NCI-H2107 treated with DMSO at 0.1 percent for 48 hours (cell line): ENCODE measurements at regions not wholly inside any gene's neighbourhood (a gene's known extent, or its start where the extent isn't known, plus 50 kb on each side); places are given as distances from the start of the nearest gene placed in this dataset.
"Not testable (repeated sequence)": the region's sequence is repeated elsewhere in the genome, so short reads cannot be mapped to it uniquely, and the experiment has no call there.

Experiments used
- DNase-seq: peaks from one replicate; lab custom pipeline; 2025; ENCODE audit not compliant: unreplicated experiment; lab: John Stamatoyannopoulos, UW

DNA sequence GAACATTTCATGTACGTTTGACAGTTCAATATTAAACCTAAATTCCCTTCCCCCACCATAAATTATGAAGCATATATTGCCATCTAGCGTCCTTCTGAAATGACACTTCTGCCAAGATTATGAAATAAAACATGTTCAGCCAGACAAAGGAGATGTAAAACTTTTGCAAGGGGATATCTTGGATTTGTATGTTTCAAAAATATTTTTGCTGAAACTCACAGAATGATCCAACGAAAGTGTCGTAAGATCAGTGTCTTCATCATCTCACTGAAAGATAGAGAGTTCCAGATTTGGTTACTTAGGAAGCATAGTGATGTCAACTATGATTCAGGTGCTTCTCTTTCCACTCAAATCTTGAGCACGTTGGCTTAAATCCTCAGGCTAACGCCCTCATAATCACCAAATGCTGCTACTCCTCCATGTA is 904.3 kb downstream of the XPNPEP1 start:
- DNase-seq, result no peak

DNA sequence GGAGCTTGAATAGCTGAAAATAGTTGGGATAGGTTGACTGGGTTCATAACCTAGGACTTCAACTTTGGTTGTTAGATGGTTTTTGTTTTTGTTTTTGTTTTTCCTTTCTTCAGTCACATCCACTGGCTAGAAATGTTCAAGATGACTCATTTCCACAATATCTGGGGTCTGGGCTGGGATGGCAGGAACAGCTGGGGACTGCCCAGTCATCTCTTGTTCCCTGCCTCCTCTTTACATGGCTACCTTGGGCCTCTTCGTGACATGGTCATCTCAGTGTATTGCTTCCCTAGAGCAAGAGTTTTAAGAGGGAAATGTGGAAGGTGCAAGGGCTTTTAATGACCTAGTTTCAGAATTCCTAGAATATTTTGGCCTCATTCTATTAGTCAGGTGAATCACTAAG is 915.8 kb downstream of the XPNPEP1 start:
- no peak for DNase-seq

DNA sequence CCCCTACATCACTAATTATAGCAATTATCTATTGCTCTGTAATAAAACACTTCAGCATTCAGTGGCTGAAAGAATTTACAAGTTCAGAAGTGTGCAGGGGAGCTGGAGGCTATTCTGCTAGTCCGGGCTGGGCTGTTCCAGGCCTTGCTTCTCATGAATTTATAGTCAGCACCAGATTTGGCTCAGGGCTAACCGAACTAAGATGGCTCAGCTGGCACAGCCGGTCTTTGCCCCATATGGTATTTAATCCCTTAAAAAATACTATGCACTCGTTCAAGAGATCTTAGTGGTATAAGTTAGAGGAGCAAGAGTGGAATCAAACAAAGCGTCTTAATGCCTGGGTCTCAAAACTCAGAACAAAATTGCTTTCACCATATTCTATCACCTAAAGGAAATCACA is 932.9 kb downstream of the XPNPEP1 start:
- DNase-seq, result no peak

DNA sequence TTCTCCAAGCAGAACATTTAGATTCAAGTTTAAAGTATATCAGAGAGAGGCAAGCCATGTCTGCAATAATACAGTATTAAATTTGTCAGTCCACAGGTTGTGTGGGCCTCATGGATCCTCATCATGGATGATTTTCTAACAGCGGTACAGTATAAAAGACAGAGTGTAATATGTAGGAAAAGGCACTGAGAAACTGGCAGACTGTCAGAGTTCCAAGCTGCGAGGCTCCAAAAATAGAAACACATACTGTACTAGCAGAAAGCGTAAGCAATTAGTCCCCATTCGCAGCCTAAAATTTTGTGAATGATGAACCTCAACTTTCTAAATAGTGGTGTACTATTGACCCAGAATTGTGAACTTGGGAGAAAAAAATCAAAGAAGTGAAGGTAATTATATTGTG is 933.3 kb downstream of the XPNPEP1 start:
- no peak for DNase-seq

DNA sequence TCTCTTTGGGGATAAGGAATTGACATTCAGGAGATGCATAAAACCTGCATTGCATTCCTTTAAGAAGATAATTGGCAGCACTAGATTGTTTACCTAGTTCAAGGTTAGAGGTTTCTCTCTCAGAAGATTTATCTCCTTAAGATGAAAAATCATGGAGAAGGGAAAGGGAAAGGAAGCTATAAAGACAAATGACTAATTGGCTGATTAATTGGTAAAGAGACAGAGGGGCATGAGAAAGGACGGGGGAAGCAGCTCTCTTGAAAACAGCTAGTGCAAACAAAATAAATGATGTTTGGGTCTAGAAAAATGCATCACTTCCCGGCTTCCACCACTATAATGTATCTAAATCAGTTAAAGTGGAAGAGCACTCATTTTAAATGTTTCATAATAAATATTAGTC is 941.2 kb downstream of the XPNPEP1 start:
- DNase-seq, result no peak

DNA sequence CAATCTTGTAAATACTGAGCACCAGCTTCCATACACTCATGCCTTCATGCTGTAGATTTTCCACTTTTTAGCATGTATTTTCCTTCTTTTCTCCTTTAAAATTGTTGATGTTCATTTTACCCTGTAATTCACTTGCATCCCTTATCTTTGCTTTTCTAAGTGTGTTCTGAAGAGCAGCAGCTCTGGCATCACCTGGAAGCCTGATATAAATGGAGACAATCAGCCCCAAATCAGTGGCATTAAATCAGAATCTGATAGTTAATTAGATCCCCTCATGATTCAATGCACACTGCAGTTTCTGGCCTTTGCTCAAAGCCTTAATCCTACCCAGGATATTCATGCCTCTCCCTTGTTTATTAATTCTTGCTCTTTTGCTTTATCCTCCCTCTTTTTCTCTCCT is 942.4 kb downstream of the XPNPEP1 start:
- no peak for DNase-seq

DNA sequence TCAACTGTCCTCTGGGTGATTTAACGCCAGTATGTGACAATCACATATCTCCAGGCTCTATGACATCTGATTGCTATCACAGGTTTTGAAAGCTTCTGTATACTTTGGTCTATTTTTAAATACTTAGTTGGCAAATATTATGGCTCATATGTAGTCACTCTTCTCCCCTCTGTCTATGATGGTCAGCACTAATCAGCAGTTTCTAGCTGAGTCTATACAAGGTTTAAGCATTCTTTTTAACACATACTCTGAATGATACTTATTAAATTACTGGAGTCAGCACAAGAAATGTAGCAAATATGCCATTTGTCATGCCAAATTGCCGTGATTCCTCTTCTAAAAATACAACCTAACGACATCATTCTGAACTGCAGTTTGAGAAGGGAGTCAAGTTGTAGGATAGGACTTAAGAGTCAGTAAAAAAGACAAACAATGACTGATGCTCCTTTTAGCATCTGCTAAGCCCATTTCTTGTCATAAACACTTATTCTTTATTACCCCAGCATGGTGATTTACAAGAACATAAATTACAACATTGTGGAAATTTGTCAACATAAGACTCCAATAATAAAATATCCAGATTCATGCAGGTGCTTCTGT is 947.8 kb downstream of the XPNPEP1 start:
- no peak for DNase-seq

DNA sequence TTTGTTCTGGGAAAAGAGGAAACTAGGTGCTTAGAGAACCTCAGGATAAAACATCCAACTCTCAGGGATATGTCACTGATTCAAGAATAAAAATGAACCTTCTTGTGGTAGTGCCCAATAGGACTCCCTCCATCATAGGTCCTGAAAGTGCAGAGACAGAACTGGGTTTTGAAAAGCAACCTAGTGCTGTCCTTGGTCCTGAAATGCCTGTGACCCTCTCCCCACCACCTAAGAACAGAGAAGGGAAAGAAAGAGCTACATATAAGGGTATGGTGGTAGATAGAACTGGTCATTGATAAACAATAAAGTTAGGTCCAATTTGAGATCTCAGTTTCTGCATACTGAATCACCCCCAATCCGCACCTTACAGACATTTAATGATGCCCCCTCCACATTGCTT is 953.3 kb downstream of the XPNPEP1 start:
- no peak for DNase-seq

DNA sequence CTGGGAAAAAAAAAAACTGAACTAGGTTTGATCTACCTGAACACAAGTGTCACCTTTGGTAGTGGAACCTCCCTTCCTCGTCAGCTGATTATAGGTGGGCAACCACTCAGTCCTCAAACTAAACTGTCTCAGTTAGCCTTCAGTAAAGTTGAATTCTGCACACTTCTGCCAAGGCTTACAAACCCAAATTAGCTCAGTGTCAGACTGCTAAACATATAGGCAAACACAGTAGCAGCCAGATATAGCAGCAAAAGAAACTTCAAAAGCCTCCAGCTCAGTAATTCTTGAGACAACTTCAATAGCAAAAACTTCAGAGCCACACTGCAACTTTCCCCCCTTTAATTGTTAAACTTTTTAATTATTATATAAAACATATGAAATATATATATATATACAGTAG is 956.9 kb downstream of the XPNPEP1 start:
- DNase-seq, result no peak

DNA sequence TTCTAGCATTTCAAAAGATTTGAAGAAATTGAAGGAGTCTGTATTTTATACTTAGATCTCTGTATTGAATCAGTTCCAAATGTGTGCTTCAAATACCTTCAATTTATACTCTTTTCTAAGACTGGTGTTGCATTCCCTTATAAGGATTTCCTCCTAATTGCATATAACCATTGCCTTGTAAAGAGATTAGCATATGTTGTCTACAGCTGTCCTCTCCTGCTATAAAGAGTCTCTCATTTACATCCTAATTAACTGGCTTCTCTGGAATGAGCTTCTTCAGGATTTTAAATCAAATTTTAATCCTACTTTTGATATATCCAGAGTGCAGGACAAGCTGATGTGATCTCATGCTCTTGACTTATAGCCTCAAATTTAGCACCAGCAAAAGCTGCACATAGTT is 957.3 kb downstream of the XPNPEP1 start:
- no peak for DNase-seq

DNA sequence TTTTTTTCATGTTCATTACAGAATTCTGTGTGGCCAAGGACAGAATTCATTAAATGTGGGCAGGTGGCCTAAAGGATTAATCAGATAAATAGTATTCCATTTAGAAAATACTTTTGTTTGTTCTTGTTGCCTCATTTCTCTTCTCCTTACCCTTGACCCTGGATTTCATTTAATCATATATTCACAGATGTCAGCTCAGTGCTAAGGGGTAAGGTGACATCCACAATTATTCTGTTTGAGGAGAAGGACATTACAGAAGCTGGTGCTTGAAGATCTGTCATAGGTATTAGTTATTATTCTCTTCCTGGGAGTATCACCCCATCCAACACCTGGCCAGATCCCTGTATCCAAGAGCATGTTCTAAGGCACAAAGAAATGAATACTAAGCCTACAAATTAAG is 961.1 kb downstream of the XPNPEP1 start:
- no peak for DNase-seq

DNA sequence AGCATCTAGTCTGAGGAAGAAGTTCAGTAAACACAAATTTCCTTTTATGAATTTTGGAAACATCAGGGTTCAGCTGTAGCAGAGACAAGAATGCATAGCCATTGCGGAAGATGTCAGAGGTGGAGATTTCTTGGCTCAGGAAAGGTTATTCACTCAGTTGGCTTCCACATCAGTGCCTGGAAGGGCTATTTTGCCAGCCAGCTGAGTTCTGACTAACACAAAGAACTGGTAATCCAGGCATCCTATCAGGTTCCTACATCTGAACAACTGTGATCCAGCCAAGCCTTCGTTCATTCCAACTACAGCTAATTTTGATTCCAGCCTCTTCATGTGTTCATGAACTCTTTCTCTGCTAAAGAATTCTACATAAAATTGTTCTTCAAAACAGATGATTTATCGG is 965.6 kb downstream of the XPNPEP1 start:
- DNase-seq, result no peak

DNA sequence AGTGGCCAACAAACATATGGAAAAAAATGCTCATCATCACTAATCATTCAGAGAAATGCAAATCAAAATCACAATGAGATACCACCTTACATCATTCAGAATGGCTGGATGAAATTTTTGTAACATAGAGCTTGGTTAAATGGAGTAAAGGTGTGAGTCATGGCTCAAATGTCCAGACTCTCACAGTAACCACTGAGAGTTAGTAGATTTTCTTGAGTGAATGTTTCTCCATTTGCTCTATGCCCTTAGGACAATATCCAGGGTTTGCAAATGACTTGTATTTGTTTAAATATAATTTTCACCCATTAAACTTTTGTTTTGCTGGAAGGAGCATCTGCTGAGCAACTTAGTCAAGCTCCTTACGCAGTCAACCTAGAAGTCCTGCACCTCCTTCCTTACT is 967.2 kb downstream of the XPNPEP1 start:
- no peak for DNase-seq

DNA sequence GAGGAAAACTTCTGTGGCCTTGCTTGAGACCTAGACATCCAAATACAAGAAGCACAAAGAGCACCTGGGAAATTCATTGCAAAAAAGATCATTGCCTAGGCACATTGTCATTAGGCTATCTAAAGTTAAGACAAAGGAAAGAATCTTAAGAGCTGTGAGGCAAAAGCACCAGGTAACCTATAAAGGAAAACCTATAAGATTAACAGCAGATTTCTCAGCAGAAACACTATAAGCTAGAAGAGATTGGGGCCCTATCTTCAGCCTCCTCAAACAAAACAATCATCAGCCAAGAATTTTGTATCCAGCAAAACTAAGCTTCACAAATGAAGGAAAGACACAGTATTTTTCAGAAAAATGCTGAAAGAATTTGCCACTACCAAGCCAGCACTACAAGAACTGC is 1003.3 kb downstream of the XPNPEP1 start:
- not testable (repeated sequence) for DNase-seq

DNA sequence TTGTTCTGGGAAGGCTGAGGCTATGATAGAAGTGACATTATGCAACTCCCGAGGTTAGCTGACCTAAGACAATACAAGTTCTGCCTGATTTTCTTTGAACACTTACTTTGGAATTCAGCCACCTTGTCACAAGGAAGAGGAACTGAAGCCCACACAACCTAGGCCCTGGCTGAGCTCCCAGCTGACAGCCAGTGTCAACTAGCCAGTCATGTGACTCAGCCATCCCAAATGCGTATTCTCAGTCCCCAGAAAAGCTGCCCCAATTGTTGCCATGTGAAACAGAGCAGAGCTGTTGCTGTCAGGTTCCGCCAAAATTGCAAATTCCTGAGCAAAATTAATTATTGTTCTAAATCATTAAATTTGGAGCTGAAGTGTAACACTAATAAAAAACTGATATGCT is 1010.0 kb downstream of the XPNPEP1 start:
- no peak for DNase-seq

DNA sequence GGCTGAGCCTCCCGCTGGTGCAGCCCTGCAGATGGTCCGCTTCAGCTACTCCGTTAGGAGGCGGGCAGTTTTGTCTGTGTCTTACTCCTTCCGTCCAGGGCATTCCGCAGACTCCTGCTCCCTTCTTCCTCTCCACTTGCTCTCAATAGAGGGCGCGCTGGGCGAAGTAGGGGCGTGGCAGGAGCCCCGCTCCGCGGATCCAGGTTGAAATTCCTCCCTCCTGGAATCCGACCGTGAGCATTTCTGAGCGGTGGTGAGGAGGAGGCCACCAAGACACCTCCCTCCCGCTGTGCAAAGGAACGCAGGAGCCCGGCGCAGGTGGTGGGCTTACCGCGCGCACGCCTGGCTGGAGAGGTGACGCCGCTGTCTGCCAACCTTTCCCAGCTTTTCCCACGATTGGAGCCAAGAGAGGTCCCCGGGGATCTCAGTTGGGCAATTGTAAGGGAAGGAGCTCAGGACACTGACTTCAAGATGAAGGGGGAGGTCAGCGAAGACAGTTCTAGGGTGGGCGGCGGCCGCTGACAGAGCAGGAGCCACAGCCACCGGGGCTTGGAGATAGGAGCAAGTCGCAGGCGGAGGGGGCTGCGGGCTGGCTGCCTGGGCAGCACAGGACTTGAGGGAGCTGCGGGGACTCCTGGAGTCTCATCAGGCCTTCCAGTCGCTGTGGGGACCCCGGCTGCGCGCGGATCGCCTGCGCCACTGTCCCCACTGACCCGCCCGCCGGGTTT is 1011.3 kb downstream of the XPNPEP1 start:
- DNase-seq, result no peak

DNA sequence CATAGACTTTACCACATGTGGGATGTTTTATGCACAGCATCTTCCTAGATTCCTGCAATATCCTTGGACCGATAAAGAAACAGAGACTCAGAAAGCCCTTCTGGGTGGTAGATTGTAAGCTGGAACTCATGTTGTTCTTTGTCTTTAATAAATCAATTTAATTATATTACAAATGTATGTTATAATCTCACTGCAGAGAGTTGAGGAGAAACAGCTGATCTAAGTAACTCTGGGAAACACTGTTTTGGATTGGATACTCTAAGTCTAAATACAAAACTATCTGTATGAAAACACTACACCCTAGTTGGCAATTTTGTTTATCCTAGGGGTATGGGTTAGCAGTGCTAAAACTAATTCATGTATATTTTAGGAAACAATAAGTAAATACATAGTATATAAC is 1015.2 kb downstream of the XPNPEP1 start:
- DNase-seq, result no peak

DNA sequence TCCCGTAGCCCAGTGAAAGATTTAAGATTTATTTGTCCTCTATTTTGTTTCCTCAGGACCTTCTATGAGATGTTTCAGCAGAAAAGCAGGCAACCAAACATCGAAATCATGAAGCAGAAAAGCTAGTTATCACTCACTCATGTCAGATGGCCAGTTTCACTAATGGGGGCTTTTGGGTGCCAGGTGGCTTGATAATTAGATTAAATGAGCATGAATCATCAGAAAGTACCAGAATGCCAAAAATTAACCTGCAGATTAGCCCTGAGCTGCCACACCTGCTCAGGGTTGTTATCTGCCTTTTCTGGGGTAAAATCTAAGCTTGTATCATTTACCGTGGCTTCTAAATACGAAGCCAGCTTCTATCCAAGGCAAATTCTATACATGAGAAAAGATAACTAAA is 1017.5 kb downstream of the XPNPEP1 start:
- DNase-seq, result no peak

DNA sequence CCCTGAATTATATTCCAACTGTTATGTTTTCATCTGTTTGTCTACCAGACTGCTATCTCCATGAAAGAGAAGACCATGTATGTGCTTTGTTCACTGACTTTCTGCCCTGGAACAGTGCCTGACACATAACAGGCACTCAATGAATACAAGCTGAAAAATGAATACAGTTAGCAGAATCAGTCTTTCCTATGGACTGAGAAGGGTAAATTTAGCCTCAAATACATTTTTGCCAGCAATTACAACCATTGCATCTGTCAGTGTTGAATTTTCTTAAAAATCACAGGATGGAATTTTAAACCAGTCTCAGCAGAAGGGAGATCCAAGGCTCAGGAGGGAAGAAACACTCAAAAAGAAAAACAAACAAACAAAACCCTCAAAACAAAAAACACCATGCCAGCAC is 1018.1 kb downstream of the XPNPEP1 start:
- no peak for DNase-seq

DNA sequence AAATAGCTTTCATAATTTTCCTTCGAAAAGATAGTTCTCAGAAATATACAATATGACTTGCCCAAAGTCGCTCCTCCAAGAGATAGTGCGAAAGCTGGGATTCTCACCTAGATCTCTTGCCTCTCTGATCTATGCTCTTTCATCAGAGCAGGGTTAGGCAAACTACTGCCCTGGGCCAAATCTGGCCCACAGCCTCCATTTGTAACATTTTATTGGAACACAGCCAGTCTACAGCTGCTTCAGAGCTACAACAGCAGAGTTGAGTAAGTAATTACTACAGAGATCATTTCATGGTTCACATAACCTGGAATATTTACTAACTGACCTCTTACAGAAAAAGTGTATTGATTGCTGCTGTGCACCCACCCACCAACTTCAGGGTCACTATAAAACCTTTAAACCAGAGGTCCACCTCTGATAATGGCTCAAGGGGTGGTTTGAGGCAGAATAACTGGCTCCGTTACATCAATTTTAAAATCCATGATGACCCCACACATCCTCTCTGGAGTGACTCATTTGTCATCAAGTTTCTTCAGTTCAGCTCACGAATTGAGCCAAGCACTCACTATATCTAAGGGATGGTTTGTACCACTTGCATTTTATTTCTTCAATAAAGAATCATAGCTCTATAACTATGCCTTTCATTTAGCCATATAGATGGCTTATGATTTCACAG is 1019.0 kb downstream of the XPNPEP1 start:
- no peak for DNase-seq

DNA sequence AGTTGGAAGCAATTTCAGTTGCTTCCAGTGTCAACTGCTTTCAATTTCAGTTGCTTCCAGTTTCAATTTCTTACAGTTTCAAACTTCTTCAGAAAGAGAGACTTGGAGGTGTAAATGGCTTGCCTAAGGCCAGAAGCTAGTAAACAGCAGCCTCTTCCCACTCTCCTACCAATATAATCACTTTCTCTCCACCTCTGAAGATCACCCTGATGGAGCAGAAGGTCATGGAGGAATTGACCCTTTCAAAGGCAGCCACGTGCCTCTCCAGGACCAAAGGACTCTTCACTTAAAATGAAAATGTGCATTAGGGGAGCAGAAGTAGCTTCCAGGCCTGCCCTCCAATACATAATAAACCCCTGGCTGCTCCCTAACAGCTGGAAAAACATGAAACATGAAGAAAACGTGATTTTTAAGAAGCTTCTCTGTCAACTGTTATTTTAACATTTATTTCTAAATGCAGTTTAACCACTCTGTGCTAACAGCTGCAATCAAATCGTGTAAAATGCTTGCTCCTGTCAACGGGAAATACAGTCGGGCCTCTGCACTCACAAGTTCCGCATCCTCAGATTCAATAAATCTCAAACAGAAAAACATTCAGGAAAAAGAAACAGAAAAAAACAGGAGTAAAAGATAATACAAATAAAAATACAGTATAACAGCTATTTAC is 1020.6 kb downstream of the XPNPEP1 start:
- no peak for DNase-seq
